Neural progenitor cell (in vitro differentiated cells): ENCODE measurements at regions not wholly inside any gene's neighbourhood (a gene's known extent, or its start where the extent isn't known, plus 50 kb on each side); places are given as distances from the start of the nearest gene placed in this dataset.
A peak's percentile ranks its signal among the peaks of the same experiment; 100 is the strongest.

Experiments used
- DNase-seq: peaks from one replicate; pipeline ENCODE4 v3.0.0-alpha.2; 2016; ENCODE audit warnings: low spot score
- H2AFZ ChIP-seq: fragments of 200-600 bp; sonication (generic); replicated peaks from 2 replicates; pipeline ENCODE4 v1.6.1; 2016; ENCODE audit warnings: antibody characterized with exemption
- H3F3A ChIP-seq: fragments of 200-600 bp; sonication (generic); 2 replicates; pipeline ENCODE4 v1.6.1; 2016; ENCODE audit warnings: antibody characterized with exemption, low read depth
- H3K27ac ChIP-seq: fragments of 200-600 bp; sonication (generic); 2 replicates; pipeline ENCODE4 v1.5.1; 2016; ENCODE audit warnings: mild to moderate bottlenecking
- H3K27me3 ChIP-seq: fragments of 200-600 bp; sonication (generic); 2 replicates; pipeline ENCODE4 v1.6.1; 2016; ENCODE audit warnings: mild to moderate bottlenecking, moderate library complexity
- H3K36me3 ChIP-seq: fragments of 200-600 bp; sonication (generic); 2 replicates; pipeline ENCODE4 v1.5.1; 2016
- H3K4me1 ChIP-seq: fragments of 200-600 bp; sonication (generic); 2 replicates; pipeline ENCODE4 v1.6.1; 2016; ENCODE audit warnings: mixed run types
- H3K4me2 ChIP-seq: fragments of 200-600 bp; sonication (generic); 2 replicates; pipeline ENCODE4 v1.6.1; 2016
- H3K4me3 ChIP-seq: fragments of 200-600 bp; sonication (generic); 2 replicates; pipeline ENCODE4 v1.5.1; 2016
- H3K79me2 ChIP-seq: fragments of 200-600 bp; sonication (generic); 2 replicates; pipeline ENCODE4 v1.6.1; 2016; ENCODE audit warnings: low read depth
- H3K9ac ChIP-seq: fragments of 200-600 bp; sonication (generic); 2 replicates; pipeline ENCODE4 v1.6.1; 2016
- H3K9me3 ChIP-seq: fragments of 200-600 bp; sonication (generic); 2 replicates; pipeline ENCODE4 v1.5.1; 2016; ENCODE audit warnings: low read depth
- H4K20me1 ChIP-seq: fragments of 200-600 bp; sonication (generic); 2 replicates; pipeline ENCODE4 v1.6.1; 2016; ENCODE audit warnings: low read depth
- H3K27ac Mint-ChIP-seq: 3 replicates; pipeline ENCODE4 v1.8.0; 2021; ENCODE audit warnings: mixed read lengths
- H3K27me3 Mint-ChIP-seq: 2 replicates; pipeline ENCODE4 v1.8.0; 2022; ENCODE audit warnings: low read depth, mild to moderate bottlenecking, inconsistent platforms, moderate library complexity, mixed read lengths; ENCODE audit not compliant: insufficient read depth
- H3K36me3 Mint-ChIP-seq: 3 replicates; pipeline ENCODE4 v1.8.0; 2021; ENCODE audit warnings: mixed read lengths
- H3K4me1 Mint-ChIP-seq: 3 replicates; pipeline ENCODE4 v1.8.0; 2021; ENCODE audit warnings: mixed read lengths
- H3K4me3 Mint-ChIP-seq: 3 replicates; pipeline ENCODE4 v1.8.0; 2021; ENCODE audit warnings: mild to moderate bottlenecking, moderate library complexity, mixed read lengths
- H3K9me3 Mint-ChIP-seq: 3 replicates; pipeline ENCODE4 v1.8.0; 2020; ENCODE audit warnings: mixed read lengths
- CTCF ChIP-seq: fragments of 200-600 bp; sonication (generic); IDR thresholded peaks from 2 replicates; pipeline ENCODE4 v1.5.1; 2017; ENCODE audit warnings: antibody characterized with exemption, mild to moderate bottlenecking
- EZH2 ChIP-seq: fragments of 200-600 bp; sonication (generic); IDR thresholded peaks from 2 replicates; pipeline ENCODE4 v1.6.1; 2017; ENCODE audit warnings: antibody characterized with exemption, mild to moderate bottlenecking, moderate library complexity
- EZH2phosphoT487 ChIP-seq: fragments of 200-600 bp; sonication (generic); IDR thresholded peaks from 2 replicates; pipeline ENCODE4 v1.6.1; 2017; ENCODE audit warnings: antibody characterized with exemption

GRCh38 chr17:77306048-77306789, 165.4 kb downstream of the SEC14L1 start:
- H3K4me2 ChIP-seq, result no peak overlapping the region
- no peak for TF ChIP-seq EZH2phosphoT487
- TF ChIP-seq EZH2, result no peak
- TF ChIP-seq CTCF, result no peak

GRCh38 chr17:77306790-77307478, 166.2 kb downstream of the SEC14L1 start:
- peaks cover 3% of the 10 kb centered on the region for H3K9me3 Mint-ChIP-seq
- Histone ChIP-seq H3K79me2 (no peaks in the 10 kb centered on the region), H3K9me3 (no peaks in the 10 kb centered on the region), H3K36me3 (no peaks in the 10 kb centered on the region), H3K9ac (no peak overlapping the region), H3K27ac (no peak overlapping the region), H3K4me3 (no peak overlapping the region), H2AFZ (no peak overlapping the region), H3K27me3 (no peaks in the 10 kb centered on the region), H4K20me1 (no peaks in the 10 kb centered on the region), H3F3A (peaks cover 8% of the 10 kb centered on the region), H3K4me1 (peaks cover 10% of the 10 kb centered on the region), H3K4me2 (no peak overlapping the region)
- H3K27me3 Mint-ChIP-seq, result peaks cover 10% of the 10 kb centered on the region
- no peaks in the 10 kb centered on the region for H3K36me3 Mint-ChIP-seq
- TF ChIP-seq CTCF, result no peak
- no peak for TF ChIP-seq EZH2phosphoT487
- peak overlapping the region; percentile 38 for H3K4me3 Mint-ChIP-seq
- H3K4me1 Mint-ChIP-seq, result peaks cover 22% of the 10 kb centered on the region
- no peak for DNase-seq
- peak overlapping the region; percentile 90 for H3K27ac Mint-ChIP-seq

More at GRCh38 chr17:77306048-77306789, 165.4 kb downstream of the SEC14L1 start:
- H3K4me3 ChIP-seq, result no peak overlapping the region
- H4K20me1 ChIP-seq, result no peaks in the 10 kb centered on the region
- H3K4me1 ChIP-seq, result peaks cover 10% of the 10 kb centered on the region
- Mint-ChIP-seq H3K36me3 (no peaks in the 10 kb centered on the region), H3K4me3 (no peak overlapping the region), H3K4me1 (peaks cover 22% of the 10 kb centered on the region), H3K9me3 (peaks cover 3% of the 10 kb centered on the region), H3K27ac (peak overlapping the region; percentile 90), H3K27me3 (peaks cover 10% of the 10 kb centered on the region)
- no peak for DNase-seq
- H3K9me3 ChIP-seq, result no peaks in the 10 kb centered on the region
- no peak overlapping the region for H3K27ac ChIP-seq
- H2AFZ ChIP-seq, result no peak overlapping the region
- H3K9ac ChIP-seq, result no peak overlapping the region
- H3K36me3 ChIP-seq, result no peaks in the 10 kb centered on the region
- no peaks in the 10 kb centered on the region for H3K27me3 ChIP-seq
- H3K79me2 ChIP-seq, result no peaks in the 10 kb centered on the region
- H3F3A ChIP-seq, result peaks cover 8% of the 10 kb centered on the region

- H3K4me1 ChIP-seq, result peaks cover 10% of the 10 kb centered on the region
- Mint-ChIP-seq H3K36me3 (no peaks in the 10 kb centered on the region), H3K27me3 (peaks cover 8% of the 10 kb centered on the region), H3K4me1 (peaks cover 22% of the 10 kb centered on the region), H3K27ac (peak overlapping the region; percentile 72), H3K4me3 (peak overlapping the region; percentile 38), H3K9me3 (peaks cover 3% of the 10 kb centered on the region)
- no peak overlapping the region for H3K4me2 ChIP-seq
- no peak for DNase-seq
- H3K79me2 ChIP-seq, result no peaks in the 10 kb centered on the region
- H3K9ac ChIP-seq, result no peak overlapping the region
- TF ChIP-seq CTCF (no peak), EZH2 (no peak), EZH2phosphoT487 (no peak)
- H4K20me1 ChIP-seq, result no peaks in the 10 kb centered on the region
- H3K9me3 ChIP-seq, result no peaks in the 10 kb centered on the region
- H3K27me3 ChIP-seq, result no peaks in the 10 kb centered on the region
- H3K4me3 ChIP-seq, result no peak overlapping the region
- H3F3A ChIP-seq, result peaks cover 8% of the 10 kb centered on the region
- H2AFZ ChIP-seq, result no peak overlapping the region
- no peak overlapping the region for H3K27ac ChIP-seq
- H3K36me3 ChIP-seq, result no peaks in the 10 kb centered on the region
Measured at GRCh38 chr17:77307479-77308198, 166.9 kb downstream of the SEC14L1 start.
